Neural cell (in vitro differentiated cells): ENCODE measurements at regions not wholly inside any gene's neighbourhood (a gene's known extent, or its start where the extent isn't known, plus 50 kb on each side); places are given as distances from the start of the nearest gene placed in this dataset.

Experiments
- H2AFZ ChIP-seq: fragments of 200-600, 300-800 bp; sonication (generic), shearing (Covaris generic); 2 replicates; pipeline ENCODE4 v1.6.0; 2014; ENCODE audit warnings: low read depth, mild to moderate bottlenecking, antibody characterized with exemption, low read length, moderate library complexity
- H3F3A ChIP-seq: fragments of 200-600 bp; shearing (Covaris generic); 2 replicates; pipeline ENCODE4 v1.6.1; 2016; ENCODE audit warnings: mild to moderate bottlenecking, moderate library complexity, mixed read lengths, antibody characterized with exemption, low read length; ENCODE audit not compliant: insufficient read depth, poor library complexity, severe bottlenecking
- H3K27ac ChIP-seq: fragments of 200-600, 300-800 bp; sonication (generic), shearing (Covaris generic); 2 replicates; pipeline ENCODE4 v1.5.1; 2014; ENCODE audit warnings: mild to moderate bottlenecking, low read length, moderate library complexity
- H3K27me3 ChIP-seq: fragments of 300-800, 200-600 bp; sonication (generic), shearing (Covaris generic); 2 replicates; pipeline ENCODE4 v1.6.0; 2014; ENCODE audit warnings: mild to moderate bottlenecking, low read depth, low read length, moderate library complexity; ENCODE audit not compliant: insufficient read depth
- H3K36me3 ChIP-seq: fragments of 300-800, 200-600 bp; sonication (generic), shearing (Covaris generic); 2 replicates; pipeline ENCODE4 v1.5.1; 2014; ENCODE audit warnings: mild to moderate bottlenecking, antibody characterized with exemption, low read length, moderate library complexity; ENCODE audit not compliant: insufficient read depth
- H3K4me2 ChIP-seq: fragments of 300-800, 200-600 bp; sonication (generic), shearing (Covaris generic); 2 replicates; pipeline ENCODE4 v1.6.0; 2014; ENCODE audit warnings: mild to moderate bottlenecking, low read length
- H3K4me3 ChIP-seq: fragments of 300-800, 200-600 bp; sonication (generic), shearing (Covaris generic); 2 replicates; pipeline ENCODE4 v1.5.1; 2014; ENCODE audit warnings: mild to moderate bottlenecking, low read length, moderate library complexity
- H3K79me2 ChIP-seq: fragments of 200-600 bp; shearing (Covaris generic); replicated peaks from 2 replicates; pipeline ENCODE4 v1.6.0; 2014; ENCODE audit warnings: mild to moderate bottlenecking, low read length, moderate library complexity; ENCODE audit not compliant: insufficient read depth
- H3K9ac ChIP-seq: fragments of 300-800, 200-600 bp; sonication (generic), shearing (Covaris generic); 2 replicates; pipeline ENCODE4 v1.6.1; 2016; ENCODE audit warnings: mild to moderate bottlenecking, low read length, mixed read lengths
- H3K9me2 ChIP-seq: fragments of 200-600 bp; shearing (Covaris generic); 2 replicates; pipeline ENCODE4 v1.6.1; 2016; ENCODE audit warnings: mild to moderate bottlenecking, low read length, mixed read lengths; ENCODE audit not compliant: insufficient read depth
- H3K9me3 ChIP-seq: fragments of 200-600, 300-800 bp; sonication (generic), shearing (Covaris generic); 2 replicates; pipeline ENCODE4 v1.6.1; 2016; ENCODE audit warnings: mild to moderate bottlenecking, mixed run types, low read length, moderate library complexity, mixed read lengths
- H4K20me1 ChIP-seq: fragments of 200-600 bp; shearing (Covaris generic); 2 replicates; pipeline ENCODE4 v1.6.1; 2016; ENCODE audit warnings: mild to moderate bottlenecking, mixed run types; ENCODE audit not compliant: insufficient read depth
- CTCF ChIP-seq: fragments of 450-650 bp; IDR thresholded peaks from 2 replicates; pipeline ENCODE4 v1.5.1; 2014; ENCODE audit warnings: antibody characterized with exemption, mild to moderate bottlenecking, moderate library complexity; ENCODE audit not compliant: poor library complexity, severe bottlenecking
- EP300 ChIP-seq: fragments of 450-650 bp; conservative IDR thresholded peaks from 2 replicates; pipeline ENCODE4 v1.6.1; 2014; ENCODE audit warnings: antibody characterized with exemption, mild to moderate bottlenecking, moderate library complexity; ENCODE audit not compliant: poor library complexity, severe bottlenecking
- EZH2 ChIP-seq: fragments of 200-600, 300-800 bp; shearing (Covaris generic), sonication (generic); IDR thresholded peaks from 2 replicates; pipeline ENCODE4 v1.6.1; 2014; ENCODE audit warnings: antibody characterized with exemption, low read length, borderline replicate concordance, mild to moderate bottlenecking; ENCODE audit not compliant: insufficient read depth, poor library complexity, severe bottlenecking
- MXI1 ChIP-seq: fragments of 450-650 bp; conservative IDR thresholded peaks from 2 replicates; pipeline ENCODE4 v1.6.1; 2014; ENCODE audit warnings: antibody characterized with exemption, mild to moderate bottlenecking; ENCODE audit not compliant: poor library complexity, severe bottlenecking
- POLR2AphosphoS5 ChIP-seq: IDR thresholded peaks from 2 replicates; pipeline ENCODE4 v1.6.1; 2012
- RAD21 ChIP-seq: fragments of 450-650 bp; conservative IDR thresholded peaks from 2 replicates; pipeline ENCODE4 v1.6.1; 2014; ENCODE audit warnings: antibody characterized with exemption, mild to moderate bottlenecking, moderate library complexity
- REST ChIP-seq: IDR thresholded peaks from 2 replicates; pipeline ENCODE4 v1.6.1; 2012; ENCODE audit warnings: borderline replicate concordance
- SMC3 ChIP-seq: fragments of 450-650 bp; conservative IDR thresholded peaks from 2 replicates; pipeline ENCODE4 v1.6.1; 2014; ENCODE audit warnings: antibody characterized with exemption, mild to moderate bottlenecking, moderate library complexity; ENCODE audit not compliant: poor library complexity
- TAF1 ChIP-seq: IDR thresholded peaks from 2 replicates; pipeline ENCODE4 v1.6.1; 2012; ENCODE audit warnings: low read depth

- no peaks in the 10 kb centered on the region for H3K79me2 ChIP-seq
- H3K36me3 ChIP-seq = no peaks in the 10 kb centered on the region
- no peaks in the 10 kb centered on the region for H3K9me2 ChIP-seq
- H3K9me3 ChIP-seq = no peaks in the 10 kb centered on the region
- no peak overlapping the region for H3K4me3 ChIP-seq
- no peak overlapping the region for H2AFZ ChIP-seq
- H4K20me1 ChIP-seq = no peaks in the 10 kb centered on the region
- H3K27ac ChIP-seq = no peak overlapping the region
- TF ChIP-seq POLR2AphosphoS5 (no peak), EP300 (no peak), EZH2 (no peak), MXI1 (no peak), CTCF (no peak), REST (no peak), SMC3 (no peak), TAF1 (no peak), RAD21 (no peak)
- H3K4me2 ChIP-seq = no peak overlapping the region
- H3K9ac ChIP-seq = no peak overlapping the region
- H3F3A ChIP-seq = no peaks in the 10 kb centered on the region
- no peaks in the 10 kb centered on the region for H3K27me3 ChIP-seq
Observed at GRCh38 chr5:67963789-67964519, 251.6 kb upstream of the PIK3R1 start.

- Histone ChIP-seq H3K9ac (no peak overlapping the region), H3K4me3 (no peak overlapping the region), H4K20me1 (no peaks in the 10 kb centered on the region), H3K9me2 (no peaks in the 10 kb centered on the region), H3K27ac (no peak overlapping the region), H3K79me2 (no peaks in the 10 kb centered on the region), H3K9me3 (no peaks in the 10 kb centered on the region), H3K4me2 (no peak overlapping the region), H3K27me3 (no peaks in the 10 kb centered on the region), H3K36me3 (no peaks in the 10 kb centered on the region), H2AFZ (no peak overlapping the region), H3F3A (no peaks in the 10 kb centered on the region)
- no peak for TF ChIP-seq TAF1
- TF ChIP-seq CTCF = no peak
- no peak for TF ChIP-seq EZH2
- TF ChIP-seq MXI1 = no peak
- TF ChIP-seq POLR2AphosphoS5 = no peak
Observed at GRCh38 chr5:67960939-67961338, 254.6 kb upstream of the PIK3R1 start.
